Activated naive CD8-positive, alpha-beta T cell treated with anti-CD3 and anti-CD28 coated beads, Interleukin-2, amount 10 ng/mL, durations not matched to agents 7 days and 5 days (primary cell): ENCODE measurements at regions not wholly inside any gene's neighbourhood (a gene's known extent, or its start where the extent isn't known, plus 50 kb on each side); places are given as distances from the start of the nearest gene placed in this dataset.

ENCODE experiments used
- ATAC-seq: fragments of 150-1000 bp; cut with Tn5 transposase; one replicate; pipeline ENCODE4 v1.10.0; 2021; ENCODE audit warnings: low read depth, moderate library complexity
- POLR2A ChIA-PET: fragments of 350-600 bp; sonication (Branson Sonifier 250); formaldehyde crosslinking; loops from one replicate; lab custom pipeline; 2021; ENCODE audit warnings: antibody characterized with exemption; lab: Charles Lee
- DNase-seq: peaks from one replicate; pipeline ENCODE4 v3.0.0; 2021
- H3K27ac Mint-ChIP-seq: one replicate; pipeline ENCODE4 v1.8.0; 2022; ENCODE audit warnings: mild to moderate bottlenecking, mixed read lengths
- H3K27me3 Mint-ChIP-seq: one replicate; pipeline ENCODE4 v1.8.0; 2022; ENCODE audit warnings: mild to moderate bottlenecking, moderate library complexity, mixed read lengths
- H3K36me3 Mint-ChIP-seq: one replicate; pipeline ENCODE4 v1.8.0; 2021; ENCODE audit warnings: mild to moderate bottlenecking, mixed read lengths
- H3K4me1 Mint-ChIP-seq: one replicate; pipeline ENCODE4 v1.8.0; 2021; ENCODE audit warnings: mixed read lengths
- H3K4me3 Mint-ChIP-seq: one replicate; pipeline ENCODE4 v1.8.0; 2022; ENCODE audit warnings: mild to moderate bottlenecking, moderate library complexity, mixed read lengths
- H3K9me3 Mint-ChIP-seq: one replicate; pipeline ENCODE4 v1.8.0; 2021; ENCODE audit warnings: mixed read lengths

DNA sequence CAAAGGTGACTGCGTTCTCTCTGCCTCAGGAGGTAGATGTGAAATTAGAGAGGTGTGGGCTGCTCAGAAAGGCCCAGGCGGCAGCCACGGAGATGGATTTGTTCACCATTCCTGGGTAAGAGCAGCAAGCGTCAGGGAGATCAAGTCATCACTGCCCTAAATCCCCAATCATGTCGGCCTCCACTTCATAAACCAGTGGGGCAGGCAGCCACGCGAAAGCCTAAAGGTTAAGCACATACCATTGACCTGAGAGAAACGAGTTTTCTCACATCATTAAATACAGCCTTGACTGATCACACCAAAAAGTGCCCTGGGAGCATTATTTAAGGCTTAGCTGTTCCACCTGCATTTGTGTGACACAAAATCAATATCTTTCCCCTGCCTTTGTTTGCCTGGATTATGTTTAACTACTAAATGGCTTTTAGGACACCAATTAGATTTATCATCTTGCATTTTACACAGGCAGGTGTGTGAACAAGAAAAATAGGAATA, 50.7 kb upstream of the FOXB1 start:
- Mint-ChIP-seq H3K9me3 (peaks cover 18% of the 10 kb centered on the region), H3K4me1 (peaks cover 20% of the 10 kb centered on the region), H3K27ac (no peak overlapping the region), H3K36me3 (peaks cover 25% of the 10 kb centered on the region), H3K27me3 (no peaks in the 10 kb centered on the region), H3K4me3 (no peak overlapping the region)
- ATAC-seq (no peak), DNase-seq (no peak)
- POLR2A ChIA-PET, result no interaction called here

GRCh38 chr15:59952960-59953359, 51.2 kb upstream of the FOXB1 start:
- ATAC-seq, result no peak

GRCh38 chr15:59950603-59951388, 53.3 kb upstream of the FOXB1 start:
- H3K27me3 Mint-ChIP-seq, result no peaks in the 10 kb centered on the region
- H3K4me3 Mint-ChIP-seq, result no peak overlapping the region
- POLR2A ChIA-PET, result interaction anchor here (0.7 kb wide), 1 partner anchor 261 kb away, joined by 3 read pairs; no protein-coding TSS in a partner anchor
- ATAC-seq (no peak), DNase-seq (no peak)
- H3K9me3 Mint-ChIP-seq, result peaks cover 7% of the 10 kb centered on the region
- no peak overlapping the region for H3K27ac Mint-ChIP-seq
- H3K36me3 Mint-ChIP-seq, result peaks cover 10% of the 10 kb centered on the region
- H3K4me1 Mint-ChIP-seq, result peaks cover 15% of the 10 kb centered on the region

More at GRCh38 chr15:59952960-59953359, 51.2 kb upstream of the FOXB1 start:
- POLR2A ChIA-PET, result no interaction called here
- H3K4me1 Mint-ChIP-seq, result peaks cover 16% of the 10 kb centered on the region
- H3K27ac Mint-ChIP-seq, result no peak overlapping the region
- peaks cover 16% of the 10 kb centered on the region for H3K9me3 Mint-ChIP-seq
- no peaks in the 10 kb centered on the region for H3K27me3 Mint-ChIP-seq
- H3K36me3 Mint-ChIP-seq, result peaks cover 21% of the 10 kb centered on the region
- no peak overlapping the region for H3K4me3 Mint-ChIP-seq
- DNase-seq, result no peak

DNA sequence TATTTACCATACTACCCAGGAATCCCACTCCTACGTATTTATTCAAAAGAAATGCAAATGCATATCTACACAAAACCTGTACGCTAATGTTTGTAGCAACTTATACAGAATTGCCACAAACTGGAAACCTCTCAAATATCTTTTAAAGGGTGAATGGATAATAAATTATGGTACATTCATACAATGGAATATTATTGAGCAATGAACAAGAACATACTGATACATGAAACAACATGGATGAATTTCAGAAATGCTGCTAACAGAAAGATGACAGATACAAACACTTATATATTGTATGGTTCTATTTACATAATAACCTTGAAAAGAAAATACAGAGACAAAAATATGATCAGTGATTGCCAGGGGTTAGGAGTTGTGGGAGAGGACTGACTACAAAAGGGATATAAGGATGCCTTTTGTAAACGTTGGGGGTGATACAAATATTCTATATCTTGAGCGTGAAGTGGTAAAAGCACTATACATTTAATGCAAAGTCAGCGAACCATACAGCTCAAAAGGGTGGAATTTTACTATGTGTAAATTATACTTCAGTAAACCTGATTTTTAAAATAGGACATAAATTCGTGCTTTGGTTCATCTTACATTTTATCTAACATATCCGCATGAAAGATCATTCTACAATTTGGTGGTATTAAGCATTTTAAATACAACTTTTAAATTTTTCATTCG, 55.0 kb upstream of the FOXB1 start:
- Mint-ChIP-seq H3K27ac (no peak overlapping the region), H3K36me3 (peaks cover 7% of the 10 kb centered on the region), H3K27me3 (peaks cover 6% of the 10 kb centered on the region), H3K4me1 (peaks cover 15% of the 10 kb centered on the region), H3K4me3 (no peak overlapping the region), H3K9me3 (peaks cover 6% of the 10 kb centered on the region)
- ATAC-seq, result no peak
- POLR2A ChIA-PET, result no interaction called here
- DNase-seq, result no peak

DNA sequence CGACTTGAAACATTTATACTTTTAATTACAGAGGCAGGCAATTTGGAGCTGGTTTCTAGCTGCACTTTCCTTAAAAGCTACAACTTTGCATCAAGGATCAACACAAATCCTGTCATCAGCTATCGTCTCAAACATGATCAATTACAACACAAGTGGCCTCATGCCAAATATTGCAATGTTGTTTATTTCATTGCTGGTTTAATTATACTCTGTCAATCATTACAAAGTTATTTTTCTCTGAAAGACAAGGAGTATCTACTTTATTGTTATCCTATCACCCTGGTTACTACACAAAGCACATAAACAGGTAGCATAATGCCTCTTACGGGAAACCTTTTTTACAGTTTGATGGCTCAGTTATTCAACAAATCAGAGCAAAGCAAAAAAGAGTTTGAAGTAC, 58.0 kb upstream of the FOXB1 start:
- DNase-seq, result no peak
- Mint-ChIP-seq H3K27ac (no peak overlapping the region), H3K9me3 (peaks cover 3% of the 10 kb centered on the region), H3K4me3 (no peak overlapping the region), H3K27me3 (peaks cover 7% of the 10 kb centered on the region), H3K36me3 (peaks cover 2% of the 10 kb centered on the region), H3K4me1 (peaks cover 14% of the 10 kb centered on the region)
- ATAC-seq, result no peak
- POLR2A ChIA-PET, result no interaction called here

DNA sequence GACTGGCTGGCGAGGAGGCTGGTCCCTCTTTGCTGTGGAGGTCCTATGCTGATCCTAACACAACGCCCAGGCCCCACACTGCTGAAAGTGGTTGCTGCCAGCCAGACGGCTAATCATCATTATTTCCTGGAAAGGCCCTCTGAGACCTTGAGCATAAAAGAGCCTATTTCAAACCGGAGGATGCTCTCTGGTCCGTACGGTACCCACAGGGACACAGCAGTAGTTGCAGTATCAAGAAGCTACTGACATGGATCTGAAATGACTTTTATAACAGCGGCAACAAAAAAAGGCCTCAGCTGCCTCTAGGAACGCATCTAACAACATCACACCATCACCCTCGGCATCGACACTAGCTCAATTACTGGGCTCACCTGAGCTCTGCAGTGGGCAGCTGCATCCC, 59.1 kb upstream of the FOXB1 start:
- no peak overlapping the region for H3K27ac Mint-ChIP-seq
- peaks cover 7% of the 10 kb centered on the region for H3K27me3 Mint-ChIP-seq
- H3K4me3 Mint-ChIP-seq, result no peak overlapping the region
- ATAC-seq (no peak), DNase-seq (no peak)
- H3K9me3 Mint-ChIP-seq, result no peaks in the 10 kb centered on the region
- POLR2A ChIA-PET, result no interaction called here
- H3K4me1 Mint-ChIP-seq, result peaks cover 9% of the 10 kb centered on the region
- no peaks in the 10 kb centered on the region for H3K36me3 Mint-ChIP-seq

DNA sequence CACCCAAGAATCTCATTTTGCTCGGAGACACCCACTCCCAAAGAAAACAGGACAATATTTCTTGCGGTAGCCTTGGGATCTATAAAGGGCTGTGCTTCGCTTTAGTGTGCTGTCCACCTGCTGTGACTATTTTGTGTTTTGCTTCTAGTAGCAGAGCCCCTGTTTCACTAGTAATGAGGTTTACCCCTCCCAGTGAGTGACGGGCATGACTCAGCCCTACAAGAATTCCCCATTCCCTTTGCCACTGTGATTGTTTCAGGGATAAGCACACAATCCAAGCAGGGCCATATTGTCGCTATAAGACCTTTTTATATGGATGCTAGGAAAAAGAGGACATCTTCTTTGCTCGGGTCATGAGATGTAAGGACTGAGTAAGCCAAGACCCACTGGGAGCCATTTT, 62.5 kb upstream of the FOXB1 start:
- Mint-ChIP-seq H3K4me3 (no peak overlapping the region), H3K27me3 (peaks cover 11% of the 10 kb centered on the region), H3K36me3 (no peaks in the 10 kb centered on the region), H3K9me3 (no peaks in the 10 kb centered on the region), H3K4me1 (no peaks in the 10 kb centered on the region), H3K27ac (no peak overlapping the region)
- no peak for ATAC-seq
- POLR2A ChIA-PET, result no interaction called here
- DNase-seq, result no peak

DNA sequence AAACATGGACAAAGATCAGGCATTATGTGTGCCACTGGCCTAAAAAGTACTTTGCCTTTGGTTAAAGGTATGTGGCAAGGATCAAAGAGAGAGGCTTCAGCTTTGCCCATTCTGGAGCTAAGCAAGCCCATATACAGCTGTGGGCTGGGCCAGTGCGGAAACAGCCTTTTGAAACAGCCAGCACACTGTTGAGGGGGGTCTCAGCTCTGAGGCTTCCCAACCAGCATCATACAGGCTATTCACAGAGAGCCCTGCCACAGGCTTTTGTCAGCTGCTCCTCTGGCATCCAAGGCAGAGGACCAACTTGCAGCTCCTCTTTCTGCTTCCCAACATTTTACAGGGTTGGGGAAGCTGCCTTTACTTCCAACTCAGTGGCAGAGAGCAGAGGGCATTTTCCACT, 63.2 kb upstream of the FOXB1 start:
- H3K9me3 Mint-ChIP-seq, result no peaks in the 10 kb centered on the region
- POLR2A ChIA-PET, result no interaction called here
- no peak overlapping the region for H3K4me3 Mint-ChIP-seq
- ATAC-seq, result no peak
- no peak for DNase-seq
- peaks cover 17% of the 10 kb centered on the region for H3K27me3 Mint-ChIP-seq
- H3K27ac Mint-ChIP-seq, result no peak overlapping the region
- H3K4me1 Mint-ChIP-seq, result no peaks in the 10 kb centered on the region
- no peaks in the 10 kb centered on the region for H3K36me3 Mint-ChIP-seq

DNA sequence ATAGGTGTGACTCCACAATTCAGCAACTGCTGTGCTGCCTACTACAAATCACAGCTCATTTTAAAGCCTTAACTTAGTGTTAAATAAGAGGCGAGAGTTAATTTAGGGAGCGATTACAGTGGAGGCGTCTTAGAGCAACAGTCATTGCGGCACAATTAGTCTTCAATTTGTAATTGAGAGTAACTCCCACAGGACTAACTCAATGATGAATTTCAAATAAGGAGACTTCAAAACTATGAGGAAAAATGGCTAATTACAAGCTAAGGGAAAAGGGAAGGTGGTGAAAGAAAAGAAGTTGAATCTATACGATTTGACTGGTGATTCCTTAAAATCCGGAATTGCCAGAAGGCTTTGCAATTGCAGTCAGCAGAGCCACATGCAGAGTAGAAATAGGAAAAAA, 63.7 kb upstream of the FOXB1 start:
- H3K36me3 Mint-ChIP-seq, result no peaks in the 10 kb centered on the region
- ATAC-seq (no peak), DNase-seq (no peak)
- H3K27me3 Mint-ChIP-seq, result peaks cover 19% of the 10 kb centered on the region
- H3K4me3 Mint-ChIP-seq, result no peak overlapping the region
- no peaks in the 10 kb centered on the region for H3K4me1 Mint-ChIP-seq
- no peak overlapping the region for H3K27ac Mint-ChIP-seq
- H3K9me3 Mint-ChIP-seq, result no peaks in the 10 kb centered on the region
- POLR2A ChIA-PET, result no interaction called here

DNA sequence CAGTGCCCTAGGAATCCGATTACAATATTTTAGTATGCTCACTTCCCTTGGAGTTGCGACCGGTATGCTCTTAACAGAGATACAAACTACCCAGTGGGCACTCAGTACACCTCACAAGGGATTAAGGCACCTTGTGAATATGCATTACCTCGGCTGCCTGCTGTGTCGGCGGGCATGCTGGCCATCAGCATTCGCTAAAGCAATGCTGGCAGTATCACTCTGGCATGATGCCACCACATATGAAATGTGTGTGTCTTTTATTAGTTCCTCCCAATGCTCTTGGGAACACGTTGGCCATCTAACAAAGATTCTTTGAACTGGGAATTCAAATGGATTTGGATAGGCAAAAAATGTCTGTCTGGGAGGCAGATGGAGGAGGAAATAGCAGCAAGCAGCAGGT, 67.4 kb upstream of the FOXB1 start:
- Mint-ChIP-seq H3K27me3 (peaks cover 19% of the 10 kb centered on the region), H3K4me3 (no peak overlapping the region), H3K4me1 (peaks cover 4% of the 10 kb centered on the region), H3K9me3 (no peaks in the 10 kb centered on the region), H3K36me3 (no peaks in the 10 kb centered on the region), H3K27ac (no peak overlapping the region)
- DNase-seq (no peak), ATAC-seq (no peak)
- POLR2A ChIA-PET, result no interaction called here

DNA sequence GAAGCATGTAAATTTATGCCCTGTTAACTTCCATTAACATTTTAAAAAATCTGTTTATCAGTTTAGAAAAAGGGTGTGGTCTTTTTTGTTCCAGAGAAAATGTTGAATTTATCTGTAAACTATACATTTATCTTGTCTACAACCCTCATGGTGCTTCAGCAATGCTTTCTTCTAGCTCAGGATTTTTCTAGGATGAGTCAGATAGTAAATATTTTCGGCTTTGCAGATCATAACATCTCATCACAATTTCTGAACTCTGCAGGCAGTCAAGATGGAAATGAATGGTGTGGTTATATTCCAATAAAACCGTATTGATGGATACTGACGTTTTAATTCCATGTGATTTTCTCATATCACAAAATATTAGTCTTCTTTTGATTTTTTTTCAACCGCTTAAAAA, 70.5 kb upstream of the FOXB1 start:
- no peak for DNase-seq
- no peak overlapping the region for H3K27ac Mint-ChIP-seq
- no peaks in the 10 kb centered on the region for H3K9me3 Mint-ChIP-seq
- H3K4me1 Mint-ChIP-seq, result peaks cover 12% of the 10 kb centered on the region
- POLR2A ChIA-PET, result no interaction called here
- no peak overlapping the region for H3K4me3 Mint-ChIP-seq
- H3K36me3 Mint-ChIP-seq, result no peaks in the 10 kb centered on the region
- H3K27me3 Mint-ChIP-seq, result peaks cover 18% of the 10 kb centered on the region
- no peak for ATAC-seq

- Mint-ChIP-seq H3K27ac (no peak overlapping the region), H3K36me3 (no peaks in the 10 kb centered on the region), H3K4me3 (no peak overlapping the region), H3K9me3 (no peaks in the 10 kb centered on the region), H3K4me1 (peaks cover 12% of the 10 kb centered on the region), H3K27me3 (peaks cover 20% of the 10 kb centered on the region)
- POLR2A ChIA-PET, result interaction anchor here (0.6 kb wide), 1 partner anchor 11 kb away, joined by 3 read pairs; no protein-coding TSS in a partner anchor
- DNase-seq (no peak), ATAC-seq (no peak)
These were observed 72.4 kb upstream of the FOXB1 start for GRCh38 chr15:59931646-59932261.

- H3K27ac Mint-ChIP-seq, result no peak overlapping the region
- H3K9me3 Mint-ChIP-seq, result peaks cover 2% of the 10 kb centered on the region
- peaks cover 14% of the 10 kb centered on the region for H3K4me1 Mint-ChIP-seq
- DNase-seq (no peak), ATAC-seq (no peak)
- H3K36me3 Mint-ChIP-seq, result peaks cover 2% of the 10 kb centered on the region
- H3K4me3 Mint-ChIP-seq, result no peak overlapping the region
- POLR2A ChIA-PET, result no interaction called here
- H3K27me3 Mint-ChIP-seq, result peaks cover 5% of the 10 kb centered on the region
These were observed 79.1 kb upstream of the FOXB1 start for GRCh38 chr15:59924812-59925522.
